ENCODE measurements at regions not wholly inside any gene's neighbourhood (a gene's known extent, or its start where the extent isn't known, plus 50 kb on each side); places are given as distances from the start of the nearest gene placed in this dataset.

DNA sequence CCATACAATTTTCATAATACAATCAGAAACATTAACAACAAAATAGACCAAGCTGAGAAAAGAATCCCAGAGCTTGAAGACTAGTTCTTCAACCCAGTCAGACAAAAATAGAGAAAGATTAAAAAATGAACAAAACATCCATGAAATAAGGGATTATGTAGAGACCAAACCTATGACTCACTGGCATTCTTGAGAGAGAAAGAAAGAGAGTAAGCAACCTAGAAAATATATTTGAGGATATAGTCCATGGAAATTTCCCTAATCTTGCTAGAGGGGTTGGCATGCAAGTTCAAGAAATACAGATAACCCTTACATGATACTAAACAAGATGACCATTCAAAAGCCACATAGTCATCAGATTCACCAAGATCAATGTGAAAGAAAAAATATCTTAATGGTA, 281.7 kb downstream of the CCDC85A start:
- intact Hi-C loops (cut with DNase I): no loop called here
- Histone ChIP-seq H3K9ac (ENCODE audit: low read length in 3 of 3) (no peak overlapping the region), H3K4me1 (ENCODE audit: control insufficient read depth in 2 of 3, insufficient read depth in 2 of 3, low read depth in 1 of 3, low read length in 3 of 3) (no peaks in the 10 kb centered on the region), H3K4me3 (ENCODE audit: low read length in 3 of 3) (no peak overlapping the region), H3K9me3 (ENCODE audit: control insufficient read depth in 2 of 3, insufficient read depth in 1 of 3, low read length in 3 of 3) (no peaks in the 10 kb centered on the region), H3K27ac (ENCODE audit: low read depth in 2 of 2, low read length in 2 of 2) (no peak overlapping the region), H3K36me3 (ENCODE audit: control insufficient read depth in 2 of 3, insufficient read depth in 3 of 3, low read length in 3 of 3) (no peaks in the 10 kb centered on the region), H3K27me3 (ENCODE audit: control insufficient read depth, insufficient read depth, low read length) (no peaks in the 10 kb centered on the region)
- FAIRE-seq (no peak), DNase-seq (no peak)
- TF ChIP-seq, protein P1, sequence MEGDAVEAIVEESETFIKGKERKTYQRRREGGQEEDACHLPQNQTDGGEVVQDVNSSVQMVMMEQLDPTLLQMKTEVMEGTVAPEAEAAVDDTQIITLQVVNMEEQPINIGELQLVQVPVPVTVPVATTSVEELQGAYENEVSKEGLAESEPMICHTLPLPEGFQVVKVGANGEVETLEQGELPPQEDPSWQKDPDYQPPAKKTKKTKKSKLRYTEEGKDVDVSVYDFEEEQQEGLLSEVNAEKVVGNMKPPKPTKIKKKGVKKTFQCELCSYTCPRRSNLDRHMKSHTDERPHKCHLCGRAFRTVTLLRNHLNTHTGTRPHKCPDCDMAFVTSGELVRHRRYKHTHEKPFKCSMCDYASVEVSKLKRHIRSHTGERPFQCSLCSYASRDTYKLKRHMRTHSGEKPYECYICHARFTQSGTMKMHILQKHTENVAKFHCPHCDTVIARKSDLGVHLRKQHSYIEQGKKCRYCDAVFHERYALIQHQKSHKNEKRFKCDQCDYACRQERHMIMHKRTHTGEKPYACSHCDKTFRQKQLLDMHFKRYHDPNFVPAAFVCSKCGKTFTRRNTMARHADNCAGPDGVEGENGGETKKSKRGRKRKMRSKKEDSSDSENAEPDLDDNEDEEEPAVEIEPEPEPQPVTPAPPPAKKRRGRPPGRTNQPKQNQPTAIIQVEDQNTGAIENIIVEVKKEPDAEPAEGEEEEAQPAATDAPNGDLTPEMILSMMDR (IDR thresholded peaks at IDR 0.05; ENCODE audit: borderline replicate concordance, extremely low read depth, insufficient read depth): no peak

DNA sequence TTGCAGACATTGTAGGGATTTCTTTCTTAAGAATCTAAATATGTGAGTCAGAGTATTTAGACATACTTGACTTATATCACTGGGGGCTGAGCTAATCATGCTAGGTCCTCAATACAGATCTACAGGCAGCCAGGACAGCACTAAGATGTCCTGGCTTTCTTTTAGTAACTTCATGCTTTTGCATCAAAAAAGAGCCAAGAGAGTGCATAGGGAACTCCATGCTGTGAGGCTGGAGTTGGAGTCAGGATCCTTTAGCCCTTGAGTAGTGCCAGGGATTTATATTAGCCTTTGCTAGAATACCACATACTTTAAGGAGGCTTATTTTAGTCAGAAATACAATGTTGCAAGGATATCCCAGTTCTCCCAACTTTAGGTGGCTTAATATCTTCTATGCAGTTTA, 289.7 kb downstream of the CCDC85A start:
- H3K27ac ChIP-seq (ENCODE audit: low read depth in 2 of 2, low read length in 2 of 2): no peak overlapping the region
- no peaks in the 10 kb centered on the region for H3K27me3 ChIP-seq (ENCODE audit: control insufficient read depth, insufficient read depth, low read length)
- no peaks in the 10 kb centered on the region for H3K9me3 ChIP-seq (ENCODE audit: control insufficient read depth in 2 of 3, insufficient read depth in 1 of 3, low read length in 3 of 3)
- H3K36me3 ChIP-seq (ENCODE audit: control insufficient read depth in 2 of 3, insufficient read depth in 3 of 3, low read length in 3 of 3): no peaks in the 10 kb centered on the region
- TF ChIP-seq, protein P1 (IDR thresholded peaks at IDR 0.05; ENCODE audit: borderline replicate concordance, extremely low read depth, insufficient read depth): no peak
- peaks cover 0 to 18% (median 0%) of the 10 kb centered on the region in 3 donors for H3K4me1 ChIP-seq (ENCODE audit: control insufficient read depth in 2 of 3, insufficient read depth in 2 of 3, low read depth in 1 of 3, low read length in 3 of 3)
- no peak overlapping the region for H3K9ac ChIP-seq (ENCODE audit: low read length in 3 of 3)
- no peak for DNase-seq
- intact Hi-C loops (cut with DNase I): no loop called here
- H3K4me3 ChIP-seq (ENCODE audit: low read length in 3 of 3): no peak overlapping the region
- no peak for FAIRE-seq

DNA sequence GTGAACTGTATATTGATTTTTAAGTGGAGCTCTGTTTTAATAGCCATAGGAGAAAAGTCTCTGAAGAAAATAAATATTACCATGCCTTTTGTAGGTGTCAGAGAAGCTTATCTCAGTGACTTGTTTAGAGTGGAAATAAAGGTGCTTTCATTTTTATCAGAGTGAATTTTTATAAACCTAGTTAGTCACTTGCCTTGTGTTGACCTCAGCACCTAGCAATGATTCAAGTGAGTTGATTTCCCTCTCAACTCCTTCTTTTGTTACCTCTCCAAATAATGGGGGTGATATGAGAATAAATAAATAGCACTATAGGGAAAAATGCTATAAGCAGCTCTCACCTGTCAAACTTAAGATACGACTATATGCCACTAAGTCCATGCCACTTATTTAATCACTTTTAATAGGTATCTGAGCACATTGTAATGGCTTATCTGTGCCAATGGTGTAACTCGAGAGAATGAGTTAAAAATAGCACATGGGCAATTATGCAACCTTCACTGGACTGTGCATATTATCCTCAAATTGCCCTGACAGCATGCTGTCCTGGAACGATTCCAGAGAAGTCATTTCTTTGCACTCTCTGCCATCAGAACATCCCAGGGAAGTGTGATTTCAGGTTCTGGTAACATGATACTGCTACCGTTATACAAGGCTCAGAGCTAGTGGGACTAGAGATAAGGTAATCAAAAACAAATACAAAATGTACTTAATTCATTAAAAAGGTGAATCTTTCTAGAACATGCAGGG, 290.8 kb downstream of the CCDC85A start:
- no peaks in the 10 kb centered on the region for H3K27me3 ChIP-seq (ENCODE audit: control insufficient read depth, insufficient read depth, low read length)
- peak in 2 of 5 donors; percentile 12 to 43 for DNase-seq
- intact Hi-C loops (cut with DNase I): no loop called here
- H3K4me3 ChIP-seq (ENCODE audit: low read length in 3 of 3): no peak overlapping the region
- peaks cover 0 to 18% (median 0%) of the 10 kb centered on the region in 3 donors for H3K4me1 ChIP-seq (ENCODE audit: control insufficient read depth in 2 of 3, insufficient read depth in 2 of 3, low read depth in 1 of 3, low read length in 3 of 3)
- no peaks in the 10 kb centered on the region for H3K9me3 ChIP-seq (ENCODE audit: control insufficient read depth in 2 of 3, insufficient read depth in 1 of 3, low read length in 3 of 3)
- peak overlapping the region in 1 of 2 donors; percentile 4 for H3K27ac ChIP-seq (ENCODE audit: low read depth in 2 of 2, low read length in 2 of 2)
- TF ChIP-seq, protein P1 (IDR thresholded peaks at IDR 0.05; ENCODE audit: borderline replicate concordance, extremely low read depth, insufficient read depth): no peak
- FAIRE-seq: no peak
- no peak overlapping the region for H3K9ac ChIP-seq (ENCODE audit: low read length in 3 of 3)
- no peaks in the 10 kb centered on the region for H3K36me3 ChIP-seq (ENCODE audit: control insufficient read depth in 2 of 3, insufficient read depth in 3 of 3, low read length in 3 of 3)

Data from kidney (tissue), 13 donors.